Epithelial cell of esophagus (primary cell): ENCODE measurements at regions not wholly inside any gene's neighbourhood (a gene's known extent, or its start where the extent isn't known, plus 50 kb on each side); places are given as distances from the start of the nearest gene placed in this dataset.
A peak's percentile ranks its signal among the peaks of the same experiment; 100 is the strongest.

ENCODE experiments used
- DNase-seq: peaks from one replicate; pipeline ENCODE4 v3.0.0; 2010; ENCODE audit warnings: low read depth
- H3K4me3 ChIP-seq: 2 replicates; pipeline ENCODE4 v1.5.1; 2011; ENCODE audit warnings: mild to moderate bottlenecking, low read length, control low read depth
- CTCF ChIP-seq: IDR thresholded peaks from 2 replicates; pipeline ENCODE4 v1.5.1; 2011; ENCODE audit warnings: low read depth, mild to moderate bottlenecking, low read length, control low read depth, inconsistent platforms; ENCODE audit not compliant: insufficient read depth; ENCODE audit errors: missing control alignments

- DNase-seq: no peak
- TF ChIP-seq CTCF: no peak
- H3K4me3 ChIP-seq: no peak overlapping the region
Measured at GRCh38 chr4:119816473-119816872, 187.9 kb upstream of the PDE5A start.

GRCh38 chr4:119810001-119810400 lies 181.4 kb upstream of the PDE5A start:
- DNase-seq: no peak
- H3K4me3 ChIP-seq: no peak overlapping the region
- no peak for TF ChIP-seq CTCF

GRCh38 chr4:119804404-119804803 lies 175.8 kb upstream of the PDE5A start:
- no peak for TF ChIP-seq CTCF
- no peak for DNase-seq
- no peak overlapping the region for H3K4me3 ChIP-seq

- DNase-seq: no peak
- no peak for TF ChIP-seq CTCF
- no peak overlapping the region for H3K4me3 ChIP-seq
Measured at GRCh38 chr4:119797238-119797894, 168.8 kb upstream of the PDE5A start.

GRCh38 chr4:119795986-119796578 lies 167.5 kb upstream of the PDE5A start:
- TF ChIP-seq CTCF: no peak
- DNase-seq: no peak
- no peak overlapping the region for H3K4me3 ChIP-seq

- DNase-seq: peak; percentile 1
- TF ChIP-seq CTCF: no peak
- H3K4me3 ChIP-seq: no peak overlapping the region
Measured at GRCh38 chr4:119794681-119795080, 166.1 kb upstream of the PDE5A start.

GRCh38 chr4:119794113-119794512 lies 165.5 kb upstream of the PDE5A start:
- TF ChIP-seq CTCF: no peak
- no peak for DNase-seq
- H3K4me3 ChIP-seq: no peak overlapping the region
